NCI-H2029 (cell line): ENCODE measurements at regions not wholly inside any gene's neighbourhood (a gene's known extent, or its start where the extent isn't known, plus 50 kb on each side); places are given as distances from the start of the nearest gene placed in this dataset.
A peak's percentile ranks its signal among the peaks of the same experiment; 100 is the strongest.

Experiments
- DNase-seq: peaks from one replicate; lab custom pipeline; 2025; lab: John Stamatoyannopoulos, UW

- no peak for DNase-seq
Observed at GRCh38 chr13:24008679-24009078, 111.4 kb upstream of the C1QTNF9B start.

GRCh38 chr13:24011266-24011665 is 114.0 kb upstream of the C1QTNF9B start:
- no peak for DNase-seq

- no peak for DNase-seq
Observed at GRCh38 chr13:24012648-24013047, 115.3 kb upstream of the C1QTNF9B start.

GRCh38 chr13:24013189-24013588 is 115.9 kb upstream of the C1QTNF9B start:
- DNase-seq = no peak

- no peak for DNase-seq
Observed at GRCh38 chr13:24016046-24016445, 118.7 kb upstream of the C1QTNF9B start.

- no peak for DNase-seq
Observed at GRCh38 chr13:24022568-24022967, 125.3 kb upstream of the C1QTNF9B start.

GRCh38 chr13:24023073-24023472 is 125.8 kb upstream of the C1QTNF9B start:
- DNase-seq = no peak

- DNase-seq = no peak
Observed at GRCh38 chr13:24027494-24027893, 130.2 kb upstream of the C1QTNF9B start.

- no peak for DNase-seq
Observed at GRCh38 chr13:24032252-24032651, 128.3 kb upstream of the SPATA13 start.

- DNase-seq = no peak
Observed at GRCh38 chr13:24032674-24033073, 127.8 kb upstream of the SPATA13 start.

- DNase-seq = no peak
Observed at GRCh38 chr13:24033527-24034302, 126.8 kb upstream of the SPATA13 start.

GRCh38 chr13:24035411-24035810 is 125.1 kb upstream of the SPATA13 start:
- no peak for DNase-seq

- no peak for DNase-seq
Observed at GRCh38 chr13:24036115-24036514, 124.4 kb upstream of the SPATA13 start.

GRCh38 chr13:24038405-24038804 is 122.1 kb upstream of the SPATA13 start:
- DNase-seq = no peak

- DNase-seq = no peak
Observed at GRCh38 chr13:24038841-24039330, 121.6 kb upstream of the SPATA13 start.

GRCh38 chr13:24039621-24040475 is 120.7 kb upstream of the SPATA13 start:
- no peak for DNase-seq

GRCh38 chr13:24040835-24041234 is 119.7 kb upstream of the SPATA13 start:
- DNase-seq = no peak

GRCh38 chr13:24041651-24042225 is 118.8 kb upstream of the SPATA13 start:
- no peak for DNase-seq

- DNase-seq = peak; percentile 81
Observed at GRCh38 chr13:24042710-24043440, 117.6 kb upstream of the SPATA13 start.

- DNase-seq = no peak
Observed at GRCh38 chr13:24043590-24044350, 116.8 kb upstream of the SPATA13 start.

- DNase-seq = no peak
Observed at GRCh38 chr13:24045597-24045996, 114.9 kb upstream of the SPATA13 start.
